ENCODE measurements at regions not wholly inside any gene's neighbourhood (a gene's known extent, or its start where the extent isn't known, plus 50 kb on each side); places are given as distances from the start of the nearest gene placed in this dataset.

DNA sequence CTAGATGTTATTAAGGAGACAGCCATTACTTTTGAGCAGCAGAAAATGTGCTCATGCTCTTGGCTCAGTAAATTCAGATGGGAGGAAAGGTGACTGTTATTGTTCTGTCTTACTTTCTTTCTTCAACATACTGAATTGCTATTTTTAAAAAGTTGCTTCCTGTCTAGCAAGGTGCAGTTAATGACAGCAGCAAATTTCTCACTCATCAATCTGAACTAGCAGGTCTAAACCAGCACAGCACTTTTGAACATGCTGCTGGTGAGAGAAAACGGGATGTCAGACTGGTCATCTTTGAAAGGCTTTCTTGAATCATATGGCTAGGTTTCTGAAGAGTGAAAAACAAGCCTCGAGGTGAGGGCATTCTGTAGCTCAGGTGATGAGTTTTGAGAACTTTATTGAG is 384.7 kb downstream of the MFSD1 start:
- TF ChIP-seq POLR2AphosphoS5 (IDR thresholded peaks at IDR 0.05; ENCODE audit: borderline replicate concordance, low read depth, low read length) (no peak), EZH2 (IDR thresholded peaks at IDR 0.05) (no peak)

Measured in SK-N-MC (cell line).